Activated CD4-positive, alpha-beta T cell treated with anti-CD3 and anti-CD28 coated beads, Interleukin-10, Interleukin-2, amounts not matched to agents 100 ng/mL and 50 ng/mL, durations not matched to agents 16 hours and 8 hours (primary cell): ENCODE measurements at regions not wholly inside any gene's neighbourhood (a gene's known extent, or its start where the extent isn't known, plus 50 kb on each side); places are given as distances from the start of the nearest gene placed in this dataset.
"Not testable (repeated sequence)": the region's sequence is repeated elsewhere in the genome, so short reads cannot be mapped to it uniquely, and the experiment has no call there.

ENCODE experiments used
- DNase-seq: peaks from one replicate; pipeline ENCODE4 v3.0.0-alpha.2; 2020

DNA sequence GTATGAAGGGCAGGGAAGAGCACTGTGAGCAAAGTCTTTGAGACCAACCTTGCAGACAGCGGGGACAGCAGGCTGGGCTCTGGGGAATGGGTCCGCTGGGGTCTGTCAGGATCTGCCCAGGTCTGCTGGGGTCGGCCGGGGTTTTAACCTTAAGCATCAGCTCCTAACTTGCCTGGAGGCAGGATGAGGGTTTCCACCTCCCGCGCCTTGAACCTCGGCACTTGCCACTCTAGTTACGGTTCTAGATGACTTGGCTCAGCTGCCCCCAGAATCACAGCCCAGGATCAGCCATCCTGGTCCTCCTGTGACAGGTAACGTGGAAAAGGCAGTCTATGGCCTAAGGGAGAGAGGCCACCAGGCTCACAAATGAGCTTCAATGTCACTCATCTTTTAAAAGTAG lies 50.4 kb upstream of the CACUL1 start:
- DNase-seq: no peak

DNA sequence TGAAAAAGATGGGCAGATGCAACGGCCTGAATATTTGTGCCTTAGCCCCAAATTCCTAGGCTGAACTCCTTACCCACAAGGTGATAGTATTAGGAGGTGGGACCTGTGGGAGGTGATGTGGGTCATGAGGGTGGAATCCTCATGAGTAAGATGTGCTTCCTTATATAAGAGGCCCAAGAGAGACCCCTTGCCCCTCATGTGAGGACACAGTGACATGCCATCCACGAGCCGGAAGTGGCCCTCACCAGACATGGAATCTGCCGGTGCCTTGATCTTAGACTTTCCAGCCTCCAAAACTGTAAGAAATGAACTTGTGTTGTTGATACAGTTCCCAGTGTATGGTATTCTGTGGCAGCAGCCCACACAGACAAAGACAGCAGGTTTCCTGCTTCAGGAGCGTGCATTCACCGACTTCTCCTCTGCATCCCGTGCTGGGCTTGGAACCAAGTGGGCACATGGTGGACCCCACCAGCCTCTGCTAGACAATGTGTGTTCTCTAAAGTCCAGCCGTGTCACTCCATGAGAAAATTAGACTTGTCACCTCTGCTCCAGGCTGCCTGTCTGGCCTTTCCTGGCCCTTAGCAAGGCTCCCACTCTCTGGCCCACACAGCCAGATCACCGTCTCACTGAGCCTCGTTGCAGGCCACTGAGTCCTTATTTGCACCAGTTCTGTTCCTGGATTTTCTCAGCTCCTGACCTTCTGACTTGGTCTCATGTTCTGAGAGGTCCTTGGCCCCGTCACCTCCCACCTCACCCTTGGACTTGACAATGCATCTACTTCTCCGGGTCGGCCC lies 52.9 kb upstream of the CACUL1 start:
- no peak for DNase-seq

DNA sequence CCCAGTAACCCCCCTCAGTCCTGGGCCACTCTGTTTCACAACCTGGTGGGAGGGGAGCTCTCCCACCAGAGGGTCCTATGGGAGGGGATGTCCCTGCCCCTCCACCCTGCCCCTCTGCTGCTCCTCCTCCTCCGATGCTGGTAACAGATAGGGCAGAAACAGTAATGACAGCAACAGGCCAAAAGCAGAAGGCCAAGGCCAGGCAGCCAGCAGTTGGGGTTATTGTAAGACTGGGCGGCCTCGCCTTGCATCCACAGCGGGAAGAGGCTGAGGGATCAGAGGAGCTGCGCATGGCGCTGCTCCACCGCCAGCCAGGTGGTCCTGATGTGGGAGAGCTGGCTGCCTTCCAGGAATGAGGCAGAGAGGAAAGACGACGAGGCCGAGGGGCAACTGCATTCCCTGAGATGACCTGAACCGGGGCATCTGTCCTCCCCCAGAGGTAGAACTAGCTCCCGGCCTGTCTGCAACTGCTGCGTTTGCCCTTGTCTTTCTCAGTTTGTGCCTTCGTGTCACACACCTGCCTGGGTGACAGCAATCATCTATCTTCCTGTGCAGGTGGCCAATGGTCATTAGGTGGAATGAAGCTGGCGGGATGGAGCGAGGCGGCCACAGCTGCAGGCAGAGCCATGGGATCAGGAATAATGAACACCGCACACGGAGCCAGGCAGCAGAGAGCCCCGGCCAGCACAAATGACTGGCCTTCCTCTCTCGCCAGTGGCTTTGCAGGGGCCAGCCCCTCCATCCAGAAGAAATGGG lies 54.0 kb upstream of the CACUL1 start:
- DNase-seq: no peak

DNA sequence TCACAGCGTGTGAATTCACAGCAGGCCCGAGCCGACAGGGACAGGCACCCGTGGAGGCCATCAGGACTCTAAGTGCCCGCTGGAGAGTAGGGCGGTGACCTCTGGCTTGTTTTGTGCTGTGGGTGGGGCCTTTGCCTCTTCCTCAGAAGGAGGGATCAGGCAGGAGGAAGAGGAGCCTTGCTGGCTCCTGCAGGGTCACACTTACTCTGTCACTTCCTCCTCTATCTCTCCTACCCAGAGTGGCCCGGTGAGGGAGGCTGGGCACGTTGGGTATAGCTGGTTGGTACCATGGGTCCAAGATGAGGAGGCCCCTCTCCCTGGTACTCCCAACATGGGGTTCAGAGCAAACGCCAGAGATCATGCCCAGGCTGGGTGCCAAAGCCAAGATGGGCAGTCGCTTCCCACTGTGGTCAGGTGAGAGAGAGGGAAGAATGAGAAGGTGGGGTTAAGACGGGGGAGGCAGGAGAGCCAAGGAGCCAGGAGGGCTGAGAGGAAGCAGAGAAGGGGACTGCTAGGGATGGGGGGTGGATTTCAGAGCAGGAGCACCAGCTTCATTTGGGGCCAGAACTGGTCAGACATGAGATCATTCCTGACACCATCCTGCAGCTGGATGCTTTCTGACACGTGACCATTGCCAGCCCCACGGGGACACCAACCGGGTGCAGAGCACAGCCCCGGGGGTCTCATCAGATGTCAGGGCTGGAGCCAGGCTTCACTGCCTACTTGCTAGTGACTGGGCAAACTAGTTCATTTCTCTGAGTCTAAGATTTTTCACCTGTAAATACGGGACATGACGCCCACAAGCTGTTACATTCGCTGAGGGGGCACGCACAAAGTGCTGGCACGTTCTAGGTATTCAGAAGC lies 54.8 kb upstream of the CACUL1 start:
- no peak for DNase-seq

DNA sequence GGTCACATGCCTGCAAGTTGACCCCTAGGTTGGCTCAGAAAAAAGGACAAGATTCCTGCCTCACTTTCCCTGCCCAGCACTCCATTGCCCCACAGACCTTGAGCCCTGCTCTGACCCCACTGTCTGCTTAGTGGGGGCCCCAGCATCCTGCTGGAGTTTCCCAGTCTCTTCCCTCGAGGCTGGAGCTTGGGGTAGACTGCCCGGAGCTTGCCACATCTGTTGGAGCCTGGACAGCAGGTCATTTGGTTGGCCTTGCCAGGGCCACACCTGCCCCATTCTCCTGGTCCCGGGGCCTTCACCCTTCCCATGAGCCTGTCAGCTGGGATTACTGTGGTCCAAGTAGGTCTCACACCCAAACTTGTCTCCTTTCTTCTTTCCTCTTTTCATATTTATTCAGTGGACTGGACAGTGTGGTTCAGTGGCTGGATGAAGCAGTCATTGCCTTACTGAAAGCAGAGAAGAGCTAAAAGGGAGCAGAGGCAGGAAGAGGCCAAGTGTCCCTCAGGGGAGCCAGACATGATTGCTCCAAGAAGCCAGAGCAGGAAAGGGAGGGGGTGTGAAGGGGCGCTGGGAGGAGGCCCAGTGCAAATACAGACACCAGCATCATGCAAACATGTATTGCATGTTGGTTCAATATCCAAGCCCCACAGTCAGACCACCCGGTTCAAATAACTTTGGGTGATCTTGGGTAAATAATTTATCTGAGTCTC lies 56.2 kb upstream of the CACUL1 start:
- DNase-seq: no peak

DNA sequence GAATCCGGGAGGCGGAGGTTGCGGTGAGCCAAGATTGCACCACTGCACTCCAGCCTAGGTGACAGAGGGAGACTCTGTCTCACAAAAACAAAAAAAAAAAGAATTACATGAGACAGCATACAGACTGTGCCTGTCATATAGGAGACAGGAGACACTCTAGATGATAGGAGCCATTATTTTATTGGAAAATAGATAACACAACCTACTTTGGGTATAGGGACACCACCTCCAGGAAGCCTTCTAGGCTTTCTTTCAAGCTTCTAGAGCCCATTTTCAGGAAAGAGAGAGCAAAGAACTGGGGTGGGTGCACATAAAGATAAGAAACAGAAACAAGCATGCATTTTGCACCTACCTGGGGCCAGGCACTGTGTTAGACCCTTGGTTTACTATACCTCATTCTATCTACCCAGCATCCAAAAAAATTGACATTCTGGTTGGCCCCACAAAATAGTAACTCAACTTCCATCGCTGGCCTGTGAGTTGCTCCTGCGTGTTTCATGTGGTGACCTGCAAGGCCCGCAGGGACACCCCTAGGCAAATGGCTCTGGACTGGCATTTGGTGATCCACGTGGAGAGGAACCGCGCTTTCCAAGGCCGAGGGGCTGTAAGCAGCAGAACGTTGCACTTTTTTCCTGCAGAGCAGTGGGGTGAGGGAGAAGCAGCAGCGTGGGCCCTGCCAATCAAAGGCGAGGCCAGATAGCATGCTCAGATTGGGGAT lies 57.1 kb upstream of the CACUL1 start:
- no peak for DNase-seq

DNA sequence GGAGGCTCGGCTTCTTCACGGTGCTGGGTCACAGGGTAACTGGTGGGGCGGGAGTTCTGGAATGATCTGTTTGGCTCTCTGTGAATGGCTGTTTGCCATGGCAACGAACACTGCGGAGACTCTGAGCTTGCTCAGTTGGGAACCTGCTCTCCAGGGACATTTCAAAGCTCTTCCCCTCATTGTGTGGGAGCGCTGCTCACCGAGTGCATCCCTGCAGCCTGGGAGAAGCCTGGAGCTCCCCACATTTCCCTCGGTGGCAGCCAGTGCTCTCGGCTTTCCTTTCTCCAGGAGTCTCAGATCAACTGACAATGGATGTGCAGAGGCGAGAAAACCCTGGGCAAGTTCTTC lies 57.6 kb upstream of the CACUL1 start:
- no peak for DNase-seq

DNA sequence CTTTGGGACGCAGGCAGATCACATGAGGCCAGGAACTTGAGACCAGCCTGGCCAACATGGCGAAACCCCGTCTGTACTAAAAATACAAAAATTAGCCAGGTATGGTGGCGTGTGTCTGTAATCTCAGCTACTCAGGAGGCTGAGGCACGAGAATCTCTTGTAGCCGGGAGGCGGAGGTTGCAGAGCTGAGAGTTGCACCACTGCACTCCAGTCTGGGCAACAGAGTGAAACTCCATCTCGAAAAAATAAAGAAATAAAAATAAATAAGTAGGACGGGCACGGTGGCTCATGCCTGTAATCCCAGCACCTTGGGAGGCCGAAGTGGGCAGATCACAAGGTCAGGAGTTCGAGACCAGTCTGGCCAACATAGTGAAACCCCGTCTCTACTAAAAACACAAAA lies 58.2 kb upstream of the CACUL1 start:
- not testable (repeated sequence) for DNase-seq

DNA sequence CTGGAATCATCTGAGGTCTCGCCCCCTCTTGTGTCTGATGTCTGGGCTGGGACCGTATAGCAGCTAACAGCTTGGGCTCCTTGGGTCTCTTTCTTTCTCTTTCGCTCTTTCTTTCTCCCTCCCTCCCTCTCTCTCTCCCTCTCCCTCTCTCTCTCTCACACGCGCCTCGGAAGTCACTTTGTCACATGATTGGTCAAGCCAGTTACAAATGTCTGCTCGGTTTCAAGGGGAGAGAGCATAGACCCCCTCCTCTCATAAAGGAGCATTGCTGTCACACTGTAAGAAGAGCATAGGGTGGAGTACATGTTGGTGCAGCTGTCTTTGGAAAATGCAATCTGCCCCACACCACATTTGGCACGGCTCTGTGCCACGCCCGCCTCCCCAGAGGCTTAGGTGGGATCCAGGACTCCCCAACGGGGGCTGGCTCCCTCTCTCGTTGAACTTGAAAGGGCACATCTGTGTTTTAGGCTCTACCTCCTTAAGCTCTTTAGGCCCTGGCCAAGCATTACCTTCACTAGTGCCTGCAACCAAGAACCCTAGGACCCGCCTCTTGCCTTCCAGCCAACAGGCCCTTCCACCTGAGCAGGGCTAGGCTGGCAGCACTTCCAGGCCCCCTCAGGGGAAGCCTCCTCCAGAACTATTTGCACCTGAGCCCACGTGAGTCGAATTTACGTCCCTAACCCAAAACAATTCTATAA lies 61.9 kb upstream of the CACUL1 start:
- no peak for DNase-seq

DNA sequence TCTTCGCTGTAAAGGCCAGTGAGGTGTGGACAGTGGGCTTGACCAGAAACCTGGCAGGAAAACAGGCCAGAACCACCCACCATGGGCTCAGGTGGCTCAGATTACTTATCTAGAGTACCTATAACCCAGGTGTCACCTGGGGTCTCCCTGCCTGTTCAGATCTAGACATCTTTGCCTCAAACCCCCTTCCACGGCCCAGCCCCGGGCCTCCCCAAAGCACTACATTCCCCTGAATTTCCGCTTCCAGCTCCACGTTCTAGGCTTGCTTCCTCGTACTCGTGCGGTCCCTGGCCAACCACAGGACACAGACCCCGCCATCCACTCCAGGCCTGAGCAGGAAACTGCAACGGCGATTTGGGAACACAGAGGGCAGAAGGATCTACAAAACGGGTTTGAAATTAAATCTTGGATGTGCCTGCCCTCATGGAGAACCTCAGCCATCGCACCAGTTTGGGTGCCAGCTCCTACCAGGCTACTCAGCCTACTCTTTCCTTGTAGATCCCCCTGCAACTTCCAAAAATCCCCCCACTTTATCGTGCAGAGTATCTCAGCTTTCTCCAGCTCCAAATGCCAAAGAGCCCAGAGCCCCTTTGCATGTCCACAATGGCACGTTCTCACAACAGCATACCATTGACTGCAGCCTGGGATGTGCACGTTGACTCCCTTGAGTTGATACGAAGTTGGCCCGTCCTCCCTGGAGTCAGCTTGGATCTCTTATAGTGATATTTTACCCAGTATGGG lies 62.7 kb upstream of the CACUL1 start:
- no peak for DNase-seq

DNA sequence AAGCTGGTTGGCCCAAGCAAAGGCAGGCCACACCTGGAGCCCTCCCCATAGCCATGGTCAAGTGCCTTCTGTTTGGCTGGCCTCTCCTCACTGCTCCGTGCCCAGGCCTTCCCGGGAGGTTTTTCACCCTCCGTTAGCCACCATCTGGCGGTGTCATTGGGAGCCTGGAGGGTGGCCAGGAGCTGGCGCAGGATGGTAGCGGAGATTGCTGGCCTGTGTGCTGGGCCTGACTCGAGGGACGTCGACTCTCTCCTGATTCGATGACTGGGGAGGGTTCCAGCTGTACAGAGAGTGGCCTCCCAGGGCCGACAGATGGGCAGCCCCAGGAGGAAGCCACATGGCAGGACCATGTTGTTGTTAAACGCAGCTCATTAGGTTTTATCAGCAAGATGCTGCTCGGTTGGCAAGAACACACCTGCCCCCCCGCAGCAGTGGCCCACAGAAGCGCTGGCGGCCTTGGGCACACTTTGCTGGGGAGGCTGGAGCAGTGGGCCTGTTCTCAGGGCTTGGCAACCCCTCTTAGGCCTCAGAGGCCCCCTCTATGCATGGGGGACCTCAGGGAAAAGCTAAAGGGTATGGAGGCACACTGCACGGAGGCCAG lies 64.0 kb upstream of the CACUL1 start:
- DNase-seq: no peak

DNA sequence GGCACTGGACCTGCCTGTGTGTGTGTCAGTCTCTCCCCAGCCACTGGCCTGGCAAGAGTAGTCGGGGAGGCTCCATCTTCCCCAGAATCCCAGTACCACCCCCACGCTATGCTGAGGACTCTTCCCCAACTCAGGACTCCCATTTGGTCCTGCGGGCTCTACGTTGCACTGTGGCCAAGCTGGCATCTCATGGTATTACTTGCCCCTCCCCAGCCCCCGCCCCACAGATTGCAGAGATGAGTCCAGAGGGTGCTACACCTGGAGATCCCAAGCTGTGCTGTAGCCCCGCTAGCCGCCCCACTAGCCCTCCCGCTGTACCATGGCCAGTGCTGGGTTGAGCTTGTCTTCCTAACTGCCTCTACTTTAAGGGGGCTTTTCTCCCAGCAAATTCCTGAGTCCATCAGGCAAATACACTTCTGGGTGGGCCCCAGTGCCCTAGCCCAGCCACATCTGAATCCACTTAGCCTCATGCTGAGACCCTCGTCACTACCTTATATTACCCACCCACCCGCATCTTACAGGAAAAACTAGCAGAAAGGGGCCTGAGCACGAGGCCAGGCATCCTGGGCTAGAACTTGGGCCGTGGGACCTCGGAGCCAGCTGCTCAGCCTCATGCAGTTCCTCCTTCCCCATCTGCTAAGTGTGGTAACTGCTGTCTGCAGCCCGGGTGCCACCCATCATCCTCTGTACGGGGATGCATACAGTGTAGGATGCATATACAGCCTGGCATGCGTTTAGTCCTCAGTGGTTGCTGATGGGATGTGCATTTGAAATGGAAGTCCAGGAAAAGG lies 65.8 kb upstream of the CACUL1 start:
- no peak for DNase-seq

DNA sequence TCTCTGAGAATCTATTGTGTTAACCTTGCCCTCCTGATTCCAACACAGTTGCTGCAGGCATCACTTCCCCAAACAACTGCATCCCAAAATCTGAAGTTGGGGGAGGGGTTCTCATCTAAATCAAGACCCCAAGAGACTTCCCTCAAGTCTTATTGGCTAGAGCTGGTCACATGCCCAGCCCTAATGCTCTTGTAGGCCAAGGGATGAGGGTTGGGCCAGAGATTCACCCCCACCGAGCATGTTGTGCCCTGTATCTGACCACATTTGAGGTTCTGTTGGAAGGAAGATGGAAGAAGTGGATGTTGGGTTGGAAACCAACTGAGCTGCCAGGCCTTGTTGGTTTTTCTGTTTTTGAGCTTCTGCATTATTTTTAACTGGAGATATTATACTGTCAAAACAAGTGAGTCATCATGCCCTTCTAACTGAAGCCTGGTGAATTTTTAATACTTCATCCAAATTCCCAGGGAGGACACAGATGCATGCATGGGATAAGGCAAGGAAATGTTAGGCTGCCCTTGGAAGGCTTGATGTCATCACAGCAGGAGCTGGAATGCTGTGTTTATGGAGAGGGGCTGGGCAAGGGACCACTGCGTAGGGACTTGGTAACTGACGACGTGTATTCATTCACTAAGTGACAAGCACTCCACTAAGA lies 68.6 kb upstream of the CACUL1 start:
- DNase-seq: no peak

DNA sequence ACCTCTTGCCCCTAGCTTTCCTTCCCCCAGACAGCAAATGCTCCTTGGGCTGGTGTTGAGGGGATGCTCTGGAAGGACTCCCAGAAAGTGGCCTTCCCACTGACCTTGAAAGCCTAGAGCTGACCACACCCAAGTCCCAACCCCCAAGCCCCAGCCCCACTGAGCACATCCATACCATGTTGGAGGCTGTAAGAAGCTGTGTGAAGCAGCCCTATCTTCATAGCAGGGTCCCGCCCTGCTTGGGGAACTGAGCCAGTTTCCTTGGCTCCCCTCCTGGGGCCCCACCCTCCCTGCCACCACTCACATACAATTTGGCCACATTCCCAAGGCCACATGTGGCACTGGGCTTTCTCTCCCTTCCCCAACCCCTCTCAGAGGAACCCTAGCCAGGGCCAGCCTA lies 72.3 kb upstream of the CACUL1 start:
- DNase-seq: no peak

DNA sequence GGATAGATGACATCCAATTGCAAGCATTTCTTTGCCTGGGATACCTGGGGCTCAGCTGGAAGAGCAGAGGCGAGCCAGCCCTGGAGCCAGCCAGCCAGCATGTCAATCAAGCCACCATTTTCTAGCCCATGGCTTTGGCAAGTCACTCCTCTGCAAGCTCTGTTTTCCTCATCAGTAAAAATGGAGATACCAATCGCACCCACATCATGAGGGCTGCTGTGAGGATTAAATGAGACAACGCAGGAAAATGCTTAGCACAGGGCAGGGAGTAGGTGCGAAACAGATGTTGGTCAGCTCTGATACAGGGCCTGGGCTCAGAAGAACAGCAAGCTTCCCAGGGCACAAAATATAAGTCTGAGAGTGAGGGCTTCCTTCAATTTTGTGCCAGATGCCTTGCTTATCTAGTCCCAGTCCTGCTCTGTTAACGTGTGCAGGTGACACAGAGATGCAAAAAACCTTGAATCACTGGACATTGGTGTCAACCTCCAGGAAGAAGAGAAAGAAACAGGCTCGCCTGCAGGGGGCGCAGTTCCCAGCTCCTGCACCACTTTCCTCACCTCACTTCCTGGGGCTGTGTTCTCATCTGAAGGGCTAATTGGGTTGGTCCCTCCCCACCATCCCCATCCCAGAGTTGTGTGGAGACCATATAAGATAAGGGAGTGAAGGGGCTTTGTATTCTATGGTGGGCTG lies 72.8 kb upstream of the CACUL1 start:
- DNase-seq: no peak

DNA sequence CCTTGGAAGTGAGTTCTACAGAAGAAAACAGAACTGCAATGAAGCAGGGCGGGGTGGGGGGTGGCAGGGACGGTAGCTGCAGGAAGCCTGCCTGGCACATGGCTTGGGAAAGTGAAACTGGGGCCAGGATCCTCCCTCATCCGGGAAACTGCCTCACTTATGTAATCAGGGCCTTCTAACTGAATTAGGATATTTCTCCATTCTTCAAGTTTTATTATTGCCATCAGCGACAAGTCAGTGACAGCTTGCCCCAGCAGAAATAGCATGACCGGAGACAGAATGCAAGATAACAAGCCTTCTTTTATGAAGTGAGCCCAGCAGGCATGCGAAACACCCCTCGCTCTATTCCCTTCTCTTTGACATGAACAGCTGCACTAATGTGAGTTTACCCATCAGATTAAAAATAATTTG lies 77.5 kb upstream of the CACUL1 start:
- DNase-seq: no peak

DNA sequence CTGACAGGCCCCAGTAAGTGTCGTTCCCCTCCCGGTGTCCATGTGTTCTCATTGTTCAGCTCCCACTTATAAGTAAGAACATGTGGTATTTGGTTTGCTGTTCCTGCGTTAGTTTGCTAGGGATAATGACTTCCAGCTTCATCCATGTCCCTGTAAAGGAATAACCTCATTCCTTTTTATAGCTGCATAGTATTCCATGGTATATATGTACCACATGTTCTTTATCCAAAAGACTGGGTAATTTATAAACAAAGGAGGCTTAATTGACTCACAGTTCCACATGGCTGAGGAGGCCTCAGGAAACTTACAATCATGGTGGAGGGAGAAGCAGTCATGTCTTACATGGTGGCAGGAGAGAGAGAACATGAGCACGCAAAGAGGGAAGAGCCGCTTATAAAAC lies 79.6 kb upstream of the CACUL1 start:
- not testable (repeated sequence) for DNase-seq

DNA sequence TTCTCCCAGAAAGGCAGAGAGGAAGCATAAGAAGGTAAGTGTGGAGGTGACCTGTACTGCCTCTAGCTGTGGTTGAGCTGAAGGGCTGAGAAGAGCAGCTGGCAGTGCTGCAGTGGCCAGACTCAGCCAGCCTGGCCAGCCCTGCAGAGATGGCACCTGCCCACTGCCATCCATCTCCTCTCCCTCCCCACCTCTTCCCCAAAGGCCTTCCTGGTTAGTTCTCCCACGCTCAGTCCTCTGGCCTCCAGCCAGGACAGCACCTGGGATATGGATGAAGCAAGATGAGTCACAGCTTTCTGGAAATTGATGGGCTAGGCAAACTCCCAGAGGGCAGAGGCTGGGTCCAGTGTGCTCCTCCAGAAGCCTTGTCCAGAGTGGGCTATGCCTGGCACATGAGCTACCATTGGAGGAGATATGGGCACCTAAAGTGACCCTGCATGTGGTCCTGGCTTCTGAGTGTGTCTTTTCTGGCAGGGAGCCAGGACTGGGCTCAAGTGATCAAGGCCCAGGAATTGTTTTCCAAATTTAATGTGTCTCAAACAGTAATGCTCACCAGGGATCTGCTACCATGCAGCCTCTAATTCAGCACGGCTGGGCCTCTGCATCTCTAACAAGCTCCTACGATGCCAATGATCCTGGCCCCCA lies 81.0 kb upstream of the CACUL1 start:
- DNase-seq: no peak
